Suppressor macrophage treated with lipopolysaccharide for 1 hour (primary cell): ENCODE measurements at regions not wholly inside any gene's neighbourhood (a gene's known extent, or its start where the extent isn't known, plus 50 kb on each side); places are given as distances from the start of the nearest gene placed in this dataset.
"Not testable (repeated sequence)": the region's sequence is repeated elsewhere in the genome, so short reads cannot be mapped to it uniquely, and the experiment has no call there.

ENCODE experiments used
- DNase-seq, 3 donors: peaks; one replicate each; pipeline ENCODE4 v3.0.0-alpha.2; 2020 to 2022

DNA sequence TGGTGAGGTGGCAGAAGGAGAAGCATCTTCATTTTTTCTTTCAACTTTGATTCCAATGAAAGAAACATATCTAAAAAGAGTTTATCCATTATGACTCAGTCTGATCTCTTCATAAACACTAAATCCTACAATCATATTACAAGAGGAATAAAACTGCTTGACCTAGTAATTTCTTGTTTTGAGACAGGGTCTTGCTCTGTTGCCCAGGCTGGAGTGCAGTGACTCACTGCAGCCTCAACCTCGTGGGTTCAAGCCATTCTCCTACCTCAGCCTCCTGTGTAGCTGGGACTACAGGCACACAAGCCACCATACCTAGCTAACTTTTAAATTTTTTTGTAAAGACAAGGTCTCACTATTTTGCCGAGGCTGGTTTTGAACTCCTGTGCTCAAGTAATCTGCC is 147.2 kb downstream of the NDUFA12 start:
- DNase-seq = no peak

DNA sequence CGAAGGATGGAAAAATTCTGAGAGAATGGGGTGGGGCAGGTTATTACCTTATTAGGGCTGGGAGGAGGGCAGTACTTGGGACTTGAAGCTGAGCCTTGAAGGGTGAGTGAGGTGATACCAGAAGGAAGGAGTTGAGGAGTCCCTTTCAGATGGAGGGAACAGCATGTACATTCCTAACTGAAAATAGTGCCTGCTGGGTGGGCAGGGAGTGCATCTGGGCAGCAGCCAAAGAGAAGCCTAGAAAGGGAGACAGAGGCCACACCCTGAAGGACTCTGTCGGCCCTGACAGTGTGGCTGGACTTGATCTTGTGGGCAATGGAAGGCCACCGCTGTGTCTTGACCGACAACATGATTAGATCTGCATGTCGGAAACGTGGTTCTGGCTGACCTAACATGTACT is 147.6 kb downstream of the NDUFA12 start:
- DNase-seq = no peak

DNA sequence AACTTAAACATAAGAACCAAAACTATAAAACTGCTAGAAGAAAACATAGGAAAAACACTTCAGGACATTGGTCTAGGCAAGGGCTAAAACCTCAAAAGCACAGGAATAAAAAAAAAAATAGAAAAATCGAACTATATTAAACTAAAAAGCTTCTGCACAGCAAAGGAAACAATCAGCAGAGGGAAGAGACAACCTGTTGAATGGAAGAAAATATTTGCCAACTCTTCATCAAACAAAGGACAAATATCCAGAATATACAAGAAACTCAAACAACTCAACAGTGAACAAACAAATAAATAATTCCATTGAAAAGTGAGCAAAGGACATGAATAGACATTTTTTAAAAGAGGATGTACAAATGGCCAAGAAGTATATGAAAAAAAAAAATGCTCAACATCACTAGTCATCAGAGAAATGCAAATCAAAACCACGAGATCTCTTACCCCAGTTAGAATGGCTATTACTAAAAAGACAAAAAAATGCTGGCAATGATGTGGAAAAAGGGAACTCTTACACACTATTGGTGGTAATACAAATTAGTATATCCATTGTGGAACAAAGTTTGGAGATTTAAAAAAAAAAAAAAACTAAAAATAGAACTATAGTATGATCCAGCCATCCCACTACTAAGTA is 152.0 kb downstream of the NDUFA12 start:
- peak in 1 of 3 donors; percentile 54 for DNase-seq

DNA sequence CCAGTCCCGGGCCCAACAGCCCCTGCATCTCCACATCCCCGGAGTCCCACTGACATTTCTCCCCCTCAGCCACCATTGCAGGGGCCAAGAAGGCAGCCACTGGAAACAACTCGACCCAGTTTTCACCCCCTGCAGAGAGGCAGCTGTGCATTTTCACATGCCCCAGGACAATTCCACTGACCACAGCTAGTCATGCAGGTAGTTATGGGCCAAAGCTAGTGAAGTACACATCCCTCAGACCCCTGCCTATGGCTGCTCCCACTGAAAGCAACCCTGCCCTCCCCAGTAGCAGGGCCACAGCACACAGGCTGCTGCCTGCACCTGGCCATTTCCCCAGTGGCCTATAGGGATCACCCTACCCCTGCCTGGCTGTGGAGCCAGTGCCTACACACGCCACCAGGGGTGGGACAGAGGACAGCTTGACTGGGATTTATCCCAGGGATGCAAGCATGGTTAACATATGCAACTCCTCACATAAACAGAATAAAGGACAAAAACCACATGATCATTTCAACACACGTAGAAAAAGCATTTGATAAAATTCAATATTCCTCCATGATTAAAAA is 154.0 kb downstream of the NDUFA12 start:
- DNase-seq = no peak

DNA sequence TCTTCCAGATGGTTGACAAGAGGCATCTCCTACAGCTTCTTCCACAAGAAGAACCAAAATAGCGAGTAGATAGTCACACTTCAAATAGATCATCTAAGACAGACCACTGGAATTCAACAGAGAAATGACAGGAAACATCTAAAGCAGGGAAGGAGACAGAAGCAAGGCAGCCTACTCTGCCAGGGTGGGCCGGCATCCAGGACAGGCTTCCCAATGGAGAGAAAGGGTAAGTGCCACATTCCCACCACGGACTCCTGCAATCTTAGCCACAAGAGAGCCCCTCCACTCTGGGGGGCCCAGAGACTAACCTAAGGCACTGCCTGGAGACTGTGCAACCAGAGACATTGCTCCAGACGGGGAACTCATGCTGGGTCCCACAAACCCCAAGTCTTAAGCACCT is 154.5 kb downstream of the NDUFA12 start:
- no peak for DNase-seq

DNA sequence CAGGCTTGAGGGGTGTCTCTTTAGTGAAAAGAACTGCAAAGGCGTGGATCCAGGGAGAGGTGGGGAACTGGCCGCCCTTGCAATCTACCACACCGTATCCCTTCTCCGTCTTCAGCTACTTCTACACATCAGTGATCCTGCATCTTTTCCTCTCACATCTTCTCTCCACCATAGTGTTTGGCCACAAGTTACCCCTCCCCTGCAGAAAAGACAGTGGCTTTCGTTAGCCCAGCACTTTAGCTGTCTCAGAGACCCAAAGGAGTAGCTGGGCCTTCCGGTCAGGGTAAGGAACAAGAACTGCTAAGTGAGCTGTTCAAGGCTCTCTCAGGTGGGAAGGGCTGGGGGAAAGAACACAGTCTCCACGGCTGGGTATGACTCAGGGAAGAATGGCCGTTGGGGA is 158.4 kb downstream of the NDUFA12 start:
- no peak for DNase-seq

DNA sequence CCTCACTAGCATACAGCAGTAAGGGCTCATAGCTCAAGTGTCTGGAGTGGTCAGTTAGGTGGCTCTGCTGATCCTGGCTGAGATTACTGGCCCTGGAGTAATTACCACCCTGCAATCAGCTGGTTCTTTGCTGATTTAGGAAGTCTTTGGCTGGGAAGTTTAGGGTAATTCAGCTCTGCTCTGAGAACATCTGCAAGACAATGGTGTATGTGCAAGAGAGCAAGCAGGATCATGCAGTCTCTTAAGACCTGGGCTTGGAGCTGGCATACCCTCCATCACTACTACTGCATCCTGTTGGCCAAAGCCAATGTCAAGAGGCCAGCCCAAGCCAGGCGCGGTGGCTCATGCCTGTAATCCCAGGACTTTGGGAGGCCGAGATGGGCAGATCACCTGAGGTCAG is 159.0 kb downstream of the NDUFA12 start:
- no peak for DNase-seq

DNA sequence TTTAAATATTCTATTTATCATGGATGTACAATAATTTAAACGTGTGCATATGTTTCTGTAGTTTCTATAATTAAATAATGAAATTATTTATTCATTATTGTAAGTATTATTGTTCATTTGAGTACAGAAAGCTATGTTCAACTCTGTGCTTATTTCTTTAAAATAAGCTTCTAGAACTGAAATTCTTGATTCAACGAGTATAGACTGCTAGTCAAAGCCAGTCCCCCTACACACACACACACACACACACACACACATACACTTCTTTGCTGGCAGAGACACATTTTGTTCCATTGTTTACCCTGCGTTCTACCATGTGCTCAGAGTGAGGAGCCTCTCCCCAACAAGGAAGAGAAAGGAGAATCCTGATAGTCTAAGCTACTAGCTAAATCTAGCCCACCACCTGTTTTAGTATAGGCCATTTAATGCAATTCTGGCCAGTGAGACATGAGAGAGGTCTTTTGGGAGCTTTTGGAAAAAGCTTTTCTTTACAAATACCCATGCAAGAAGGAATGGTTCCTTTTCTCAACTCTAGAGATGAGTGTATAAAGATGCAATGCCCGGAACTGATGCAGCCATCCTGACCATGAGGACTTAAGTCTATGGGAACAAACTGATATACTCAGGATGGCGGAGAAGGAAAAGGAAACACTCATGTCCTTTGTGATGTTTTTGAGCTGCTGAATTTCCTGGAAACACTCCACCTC is 161.4 kb downstream of the NDUFA12 start:
- no peak for DNase-seq

DNA sequence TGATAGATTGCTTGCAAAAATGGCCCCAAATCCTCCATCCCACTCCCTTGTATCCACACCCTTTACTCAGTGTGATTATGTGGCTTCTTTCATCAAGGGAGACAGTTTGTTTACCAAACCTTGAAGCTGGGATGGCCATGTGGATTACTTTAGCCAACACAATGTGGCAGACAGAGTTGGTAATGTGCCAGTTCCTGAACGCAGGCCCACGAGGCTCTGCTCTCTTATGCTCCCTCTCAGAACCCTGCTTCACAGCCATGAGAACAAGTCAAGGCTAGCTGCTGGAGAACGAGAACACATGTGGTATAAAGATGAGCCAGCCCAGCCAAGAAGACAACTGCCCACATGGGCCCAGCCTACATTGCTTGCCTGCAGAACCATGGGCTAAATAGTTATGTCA is 162.3 kb downstream of the NDUFA12 start:
- DNase-seq = no peak

DNA sequence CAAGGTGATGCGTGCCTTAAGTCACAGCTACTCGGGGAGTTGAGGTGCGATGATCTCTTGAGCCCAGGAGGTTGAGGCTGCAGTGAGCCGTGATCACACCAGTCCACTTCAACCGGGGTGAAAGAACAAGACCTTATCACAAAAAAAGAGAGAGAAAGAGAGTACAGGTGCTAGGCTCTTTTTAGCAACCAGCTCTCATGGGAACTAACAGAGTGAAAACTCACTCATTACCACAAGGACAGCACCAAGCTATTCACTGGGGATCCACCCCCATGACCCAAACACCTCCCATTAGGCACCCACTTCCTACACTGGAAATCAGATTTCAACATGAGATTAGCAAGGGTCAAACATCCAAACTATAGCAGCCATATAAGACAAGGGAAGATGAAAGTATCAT is 164.2 kb downstream of the NDUFA12 start:
- no peak for DNase-seq

DNA sequence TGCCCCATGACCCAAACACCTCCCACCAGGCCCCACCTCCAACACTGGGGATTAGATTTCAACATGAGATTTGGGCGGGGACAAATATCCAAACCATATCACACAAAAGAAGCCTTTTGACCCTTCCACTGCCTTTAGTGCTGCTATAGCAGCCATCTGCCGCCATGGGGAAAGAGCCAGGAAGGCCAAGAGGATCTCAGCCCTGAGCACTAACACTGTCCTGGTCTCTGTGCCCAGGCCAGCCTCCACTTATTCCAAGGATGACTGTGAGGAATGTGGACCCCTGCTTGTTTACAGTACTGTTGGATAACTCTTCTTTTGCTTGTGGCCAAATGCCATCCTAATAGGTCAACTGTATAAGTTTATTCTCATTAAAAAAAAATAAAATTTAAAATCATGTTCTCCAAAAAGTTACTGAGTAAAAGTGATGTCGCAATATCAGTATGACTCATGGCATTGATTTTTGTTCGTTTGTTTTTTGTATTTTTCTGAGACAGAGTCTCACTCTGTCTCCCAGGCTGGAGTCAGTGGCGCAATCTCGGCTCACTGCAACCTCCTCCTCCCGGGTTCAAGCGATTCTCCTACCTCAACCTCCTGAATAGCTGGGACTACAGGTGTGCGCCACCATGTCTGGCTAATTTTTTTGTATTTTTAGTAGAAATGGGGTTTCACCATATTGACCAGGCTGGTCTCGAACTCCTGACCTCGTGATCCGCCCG is 166.4 kb downstream of the NDUFA12 start:
- DNase-seq = peak; percentile 36 to 67 (median 56)

DNA sequence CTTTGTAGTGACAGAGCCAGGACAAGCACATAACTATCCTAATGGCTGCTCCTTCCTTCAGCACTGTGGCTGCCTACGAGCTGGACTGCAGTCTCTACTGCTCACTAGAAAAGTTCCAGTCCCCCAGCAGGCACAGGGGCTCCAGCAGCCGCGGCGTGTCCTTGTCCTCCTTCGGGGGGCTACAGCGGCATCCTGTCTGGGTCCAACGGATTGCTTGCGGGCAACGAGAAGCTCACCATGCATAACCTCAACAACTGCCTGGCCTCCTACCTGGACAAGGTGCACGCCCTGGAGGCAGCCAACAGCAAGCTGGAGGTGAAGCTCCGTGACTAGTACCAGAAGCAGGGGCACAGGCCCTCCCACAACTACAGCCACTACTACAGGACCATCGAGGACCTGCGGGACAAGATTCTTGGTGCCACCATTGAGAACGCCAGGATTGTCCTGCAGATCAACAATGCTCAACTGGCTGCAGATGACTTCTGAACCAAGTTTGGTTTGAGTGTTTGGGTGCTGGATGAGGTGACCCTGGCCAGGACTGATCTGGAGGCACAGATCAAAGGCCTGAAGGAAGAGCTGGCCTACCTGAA is 169.4 kb downstream of the NDUFA12 start:
- no peak for DNase-seq

DNA sequence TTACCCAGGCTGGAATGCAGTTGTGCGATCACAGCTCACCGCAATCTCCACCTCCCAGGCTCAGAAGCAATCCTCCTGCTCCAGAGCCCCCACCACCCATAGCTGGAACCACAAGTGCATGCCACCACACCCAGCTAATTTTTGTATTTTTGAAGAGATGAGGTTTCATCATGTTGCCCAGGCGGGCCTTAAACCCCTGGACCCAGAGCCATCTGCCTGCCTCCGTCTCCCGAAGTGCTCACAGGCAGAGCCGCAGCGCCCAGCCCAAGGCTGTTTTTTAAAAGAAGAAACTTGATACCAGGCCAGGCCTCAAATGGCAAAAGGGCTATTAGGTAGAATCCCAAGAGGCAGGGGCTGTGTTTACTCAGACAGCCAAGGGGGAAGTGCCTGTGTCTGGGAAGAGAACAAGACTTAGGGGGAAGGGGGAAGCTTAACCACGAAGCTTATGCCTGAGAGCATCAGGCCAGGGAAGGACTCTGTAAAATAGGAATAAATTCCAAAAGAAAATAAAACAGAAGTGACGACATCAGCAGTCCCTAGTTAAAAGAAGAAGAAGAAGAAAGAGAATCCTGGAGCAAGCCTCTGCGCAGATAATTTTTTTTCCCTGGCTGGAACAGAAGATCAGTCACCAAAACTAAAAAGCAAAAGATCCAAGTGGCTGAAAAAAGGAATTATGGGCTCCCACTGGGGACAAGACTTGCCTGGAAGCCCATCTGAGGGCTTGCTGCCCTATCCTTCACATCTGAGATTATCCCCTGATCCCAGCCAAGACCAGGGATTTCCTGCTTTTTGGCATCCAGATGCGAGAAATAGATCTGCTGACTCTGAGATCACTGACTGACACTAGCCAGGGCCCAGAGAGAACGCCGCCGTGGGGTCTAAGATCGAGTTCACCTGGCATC is 170.5 kb downstream of the NDUFA12 start:
- peak; percentile 58 to 89 (median 73) for DNase-seq

DNA sequence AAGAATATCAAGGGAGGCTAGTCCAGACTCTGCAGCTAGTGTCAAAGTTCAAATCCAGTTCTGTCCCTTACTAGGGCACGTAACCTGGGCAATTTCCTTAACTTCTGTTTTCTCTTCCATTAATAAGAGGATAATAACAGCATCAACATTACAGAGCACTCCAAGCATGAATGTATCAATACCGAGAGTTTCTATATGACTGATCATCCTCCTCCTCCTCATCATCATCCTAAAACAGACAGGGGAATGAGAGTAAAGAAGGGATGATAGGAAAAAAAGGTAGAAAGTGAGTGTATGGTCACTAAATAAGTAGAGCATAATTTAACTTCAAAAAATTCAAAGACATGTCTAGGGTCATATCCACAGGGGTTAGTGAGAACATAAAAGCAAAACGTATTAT is 171.4 kb downstream of the NDUFA12 start:
- DNase-seq = no peak

DNA sequence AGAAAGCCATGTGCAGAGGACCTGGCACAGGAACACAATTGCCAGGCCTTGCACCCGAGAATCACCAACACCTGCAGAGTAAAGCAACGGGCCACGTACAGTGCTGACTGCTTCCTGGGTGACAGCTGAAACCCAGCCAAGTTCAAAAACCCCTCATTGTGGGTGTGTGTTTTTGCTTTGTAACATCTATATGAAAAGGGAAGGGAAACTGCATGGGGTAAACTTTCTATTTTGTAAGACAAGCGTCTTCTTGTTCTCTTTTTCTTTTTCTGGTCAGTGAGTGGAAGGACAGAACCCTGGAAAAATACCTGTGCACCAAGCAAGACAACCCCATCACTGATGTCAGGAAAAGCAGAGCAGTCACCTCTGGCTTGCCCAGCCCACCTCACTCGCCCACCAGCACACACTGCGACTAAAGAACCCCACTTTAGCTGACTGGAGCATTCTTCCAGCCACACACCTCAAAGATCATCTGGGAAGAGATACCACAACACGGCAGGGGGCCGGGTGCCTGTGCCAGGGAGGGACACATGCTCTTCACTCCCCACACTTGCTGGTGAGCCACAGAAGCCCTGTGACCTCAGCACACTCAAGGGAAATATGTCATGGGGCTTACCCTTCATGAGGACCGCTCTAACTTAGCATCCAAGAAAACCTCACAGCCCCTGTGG is 172.3 kb downstream of the NDUFA12 start:
- peak; percentile 84 to 92 (median 92) for DNase-seq

DNA sequence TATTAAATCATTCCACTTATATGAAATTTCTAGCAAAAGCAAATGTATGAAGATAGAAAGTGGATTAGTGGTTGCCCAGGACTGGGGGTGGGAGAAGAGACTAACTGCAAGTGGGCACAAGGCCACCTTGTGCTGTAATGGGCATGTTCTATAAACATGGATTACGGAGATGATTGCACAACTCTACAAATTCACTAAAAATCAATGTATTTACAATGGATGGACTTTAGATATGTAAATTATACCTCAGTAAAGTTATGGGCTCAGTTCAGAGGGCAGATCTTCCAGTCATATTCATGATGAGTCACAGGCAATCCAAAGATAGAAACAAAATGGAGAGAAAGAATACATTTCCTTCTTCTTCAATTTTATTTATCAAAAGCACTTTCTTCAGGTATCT is 173.9 kb downstream of the NDUFA12 start:
- peak; percentile 20 to 56 (median 47) for DNase-seq

DNA sequence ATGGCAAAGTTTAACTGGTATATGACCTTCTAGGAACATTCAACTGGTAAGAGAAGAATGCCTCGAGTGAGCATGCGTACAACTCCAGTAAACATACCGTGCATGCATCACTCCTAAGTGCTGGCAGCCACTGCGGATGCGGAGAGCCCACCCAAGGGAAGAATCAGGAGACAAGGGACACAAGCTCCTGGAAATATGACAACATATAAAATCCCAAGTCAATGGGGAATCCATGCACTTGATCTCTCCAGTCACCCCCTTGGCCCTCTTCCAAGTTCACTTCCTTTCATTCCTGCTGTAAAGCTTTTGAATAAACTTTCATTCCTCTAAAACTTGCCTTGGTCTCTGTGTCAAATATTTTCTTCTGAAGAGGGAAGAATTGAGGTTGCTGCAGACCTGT is 168.7 kb upstream of the TMCC3 start:
- peak in 2 of 3 donors; percentile 36 to 41 for DNase-seq

DNA sequence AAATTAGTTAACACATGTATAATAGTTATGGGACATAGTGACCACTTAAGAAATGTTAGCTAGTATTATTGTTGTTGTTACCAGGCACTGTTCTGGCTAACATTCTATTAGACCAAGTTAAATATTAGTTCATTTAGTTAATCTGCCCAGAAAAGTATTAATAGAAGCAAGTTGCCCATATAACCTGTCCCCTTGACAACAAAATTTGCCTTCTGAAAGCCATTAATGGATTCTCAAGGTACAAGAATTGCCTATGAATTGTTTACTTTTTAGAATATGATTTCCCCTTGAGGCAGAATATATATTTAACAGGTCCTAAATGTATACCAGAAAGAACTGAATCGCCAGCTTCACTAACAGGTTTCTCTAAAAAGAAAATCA is 167.3 kb upstream of the TMCC3 start:
- no peak for DNase-seq

DNA sequence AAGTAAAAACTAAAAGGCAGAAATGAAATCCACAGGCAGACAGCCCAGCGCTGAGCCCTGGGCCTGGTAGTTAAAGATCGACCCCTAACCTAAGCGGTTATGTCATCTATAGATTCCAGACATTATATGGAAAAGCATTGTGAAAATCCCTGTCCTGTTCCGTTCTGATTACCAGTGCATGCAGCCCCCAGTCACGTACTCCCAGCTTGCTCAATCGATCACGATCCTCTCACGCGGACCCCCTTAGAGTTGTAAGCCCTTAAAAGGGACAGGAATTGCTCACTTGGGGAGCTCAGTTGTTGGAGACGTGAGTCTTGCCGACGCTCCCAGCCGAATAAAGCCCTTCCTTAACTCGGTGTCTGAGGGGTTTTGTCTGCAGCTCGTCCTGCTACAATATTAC is 166.8 kb upstream of the TMCC3 start:
- not testable (repeated sequence) for DNase-seq

DNA sequence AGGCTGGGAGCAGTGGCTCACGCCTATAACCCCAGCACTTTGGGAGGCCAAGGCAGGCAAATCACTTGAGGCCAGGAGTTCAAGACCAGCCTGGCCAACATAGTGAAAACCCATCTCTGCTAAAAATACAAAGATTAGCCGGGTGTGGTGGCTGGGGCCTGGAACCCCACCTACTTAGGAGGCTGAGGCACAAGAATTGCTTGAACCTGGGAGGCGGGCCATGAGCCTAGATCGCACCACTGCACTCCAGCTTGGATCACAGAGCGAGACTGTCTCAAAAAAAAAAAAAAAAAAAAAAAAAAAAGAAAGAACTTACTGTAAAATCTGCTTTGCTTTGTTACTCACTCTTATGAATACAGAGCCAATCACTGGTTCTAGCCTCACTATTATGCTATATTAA is 166.4 kb upstream of the TMCC3 start:
- DNase-seq = not testable (repeated sequence)

DNA sequence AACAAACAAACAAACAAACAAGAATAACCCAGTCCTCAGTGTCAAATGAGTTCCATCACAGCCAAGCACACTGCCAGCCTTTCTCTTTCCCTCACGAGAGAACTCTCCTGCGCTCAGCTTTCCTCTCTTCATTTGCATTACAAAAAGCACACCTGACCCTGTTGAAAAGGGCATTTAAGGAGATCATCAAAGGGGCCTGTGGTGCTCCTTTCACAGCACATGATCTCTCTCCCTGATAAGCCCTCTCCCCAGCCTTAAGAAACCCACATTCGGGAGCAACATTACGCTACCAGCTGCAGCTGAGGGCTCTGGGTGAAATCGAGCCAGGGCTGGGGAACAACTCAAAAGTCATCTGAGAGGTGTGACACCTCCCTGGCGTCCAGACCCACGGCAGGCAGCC is 165.6 kb upstream of the TMCC3 start:
- DNase-seq = no peak

DNA sequence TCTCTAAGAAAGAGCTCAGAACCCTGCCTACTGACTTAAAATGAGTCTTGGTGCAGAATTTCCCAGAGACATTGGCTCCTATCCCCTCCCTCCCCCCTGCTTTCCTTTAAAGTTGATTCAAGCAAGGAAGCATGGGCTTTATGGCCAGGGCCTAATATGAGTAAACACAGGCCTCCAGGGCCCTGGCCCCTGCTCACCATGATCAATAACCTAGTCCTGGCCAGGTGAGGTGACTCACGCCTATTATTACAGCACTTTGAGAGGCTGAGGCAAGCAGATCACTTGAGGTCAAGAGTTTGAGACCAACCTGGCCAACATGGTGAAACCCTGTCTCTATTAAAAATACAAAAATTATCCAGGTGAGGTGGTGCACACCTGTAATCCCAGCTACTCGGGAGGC is 165.1 kb upstream of the TMCC3 start:
- no peak for DNase-seq
